ENCODE measurements at regions not wholly inside any gene's neighbourhood (a gene's known extent, or its start where the extent isn't known, plus 50 kb on each side); places are given as distances from the start of the nearest gene placed in this dataset.

DNA sequence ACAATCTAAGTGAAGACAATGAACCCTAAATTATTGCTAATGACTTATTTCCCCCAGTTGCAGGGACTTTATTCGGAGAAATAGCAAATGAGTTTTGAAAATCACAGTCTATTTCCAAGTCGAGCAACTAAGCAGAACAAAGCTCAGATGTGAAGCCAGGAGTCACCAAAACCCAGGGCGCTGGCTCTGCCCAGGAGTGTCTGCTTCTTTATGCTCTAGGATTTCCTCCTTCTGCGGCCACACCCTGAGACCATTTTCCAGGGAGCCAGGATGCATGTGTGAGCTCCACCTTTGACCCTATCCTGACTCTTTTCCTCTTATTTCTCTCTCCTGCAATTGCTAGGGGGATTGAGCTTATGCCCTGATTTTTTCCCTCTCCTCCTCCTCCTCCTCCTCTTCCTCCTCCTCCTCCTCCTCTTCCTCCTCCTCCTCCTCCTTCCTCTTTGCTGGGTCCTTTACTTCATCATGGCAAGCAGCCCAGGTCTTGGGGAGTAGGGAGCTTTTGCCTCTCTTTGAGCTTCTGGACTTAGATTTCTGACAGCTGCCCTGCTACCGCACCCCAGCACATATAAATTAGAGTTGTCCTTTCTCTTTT is 234.4 kb downstream of the ARL4A start:
- no peak overlapping the region for H3K27ac ChIP-seq (replicated peaks)
- TF ChIP-seq POLR2AphosphoS5 (IDR thresholded peaks at IDR 0.05; ENCODE audit: low read depth) (no peak), GABPA (IDR thresholded peaks at IDR 0.05; ENCODE audit: low read depth) (no peak), SPI1 (IDR thresholded peaks at IDR 0.05; ENCODE audit: borderline replicate concordance, low read depth) (no peak)
- TF ChIP-seq, protein P1, sequence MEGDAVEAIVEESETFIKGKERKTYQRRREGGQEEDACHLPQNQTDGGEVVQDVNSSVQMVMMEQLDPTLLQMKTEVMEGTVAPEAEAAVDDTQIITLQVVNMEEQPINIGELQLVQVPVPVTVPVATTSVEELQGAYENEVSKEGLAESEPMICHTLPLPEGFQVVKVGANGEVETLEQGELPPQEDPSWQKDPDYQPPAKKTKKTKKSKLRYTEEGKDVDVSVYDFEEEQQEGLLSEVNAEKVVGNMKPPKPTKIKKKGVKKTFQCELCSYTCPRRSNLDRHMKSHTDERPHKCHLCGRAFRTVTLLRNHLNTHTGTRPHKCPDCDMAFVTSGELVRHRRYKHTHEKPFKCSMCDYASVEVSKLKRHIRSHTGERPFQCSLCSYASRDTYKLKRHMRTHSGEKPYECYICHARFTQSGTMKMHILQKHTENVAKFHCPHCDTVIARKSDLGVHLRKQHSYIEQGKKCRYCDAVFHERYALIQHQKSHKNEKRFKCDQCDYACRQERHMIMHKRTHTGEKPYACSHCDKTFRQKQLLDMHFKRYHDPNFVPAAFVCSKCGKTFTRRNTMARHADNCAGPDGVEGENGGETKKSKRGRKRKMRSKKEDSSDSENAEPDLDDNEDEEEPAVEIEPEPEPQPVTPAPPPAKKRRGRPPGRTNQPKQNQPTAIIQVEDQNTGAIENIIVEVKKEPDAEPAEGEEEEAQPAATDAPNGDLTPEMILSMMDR (IDR thresholded peaks at IDR 0.05; ENCODE audit: insufficient read depth, low read length), result no peak
- TF ChIP-seq, protein P2, sequence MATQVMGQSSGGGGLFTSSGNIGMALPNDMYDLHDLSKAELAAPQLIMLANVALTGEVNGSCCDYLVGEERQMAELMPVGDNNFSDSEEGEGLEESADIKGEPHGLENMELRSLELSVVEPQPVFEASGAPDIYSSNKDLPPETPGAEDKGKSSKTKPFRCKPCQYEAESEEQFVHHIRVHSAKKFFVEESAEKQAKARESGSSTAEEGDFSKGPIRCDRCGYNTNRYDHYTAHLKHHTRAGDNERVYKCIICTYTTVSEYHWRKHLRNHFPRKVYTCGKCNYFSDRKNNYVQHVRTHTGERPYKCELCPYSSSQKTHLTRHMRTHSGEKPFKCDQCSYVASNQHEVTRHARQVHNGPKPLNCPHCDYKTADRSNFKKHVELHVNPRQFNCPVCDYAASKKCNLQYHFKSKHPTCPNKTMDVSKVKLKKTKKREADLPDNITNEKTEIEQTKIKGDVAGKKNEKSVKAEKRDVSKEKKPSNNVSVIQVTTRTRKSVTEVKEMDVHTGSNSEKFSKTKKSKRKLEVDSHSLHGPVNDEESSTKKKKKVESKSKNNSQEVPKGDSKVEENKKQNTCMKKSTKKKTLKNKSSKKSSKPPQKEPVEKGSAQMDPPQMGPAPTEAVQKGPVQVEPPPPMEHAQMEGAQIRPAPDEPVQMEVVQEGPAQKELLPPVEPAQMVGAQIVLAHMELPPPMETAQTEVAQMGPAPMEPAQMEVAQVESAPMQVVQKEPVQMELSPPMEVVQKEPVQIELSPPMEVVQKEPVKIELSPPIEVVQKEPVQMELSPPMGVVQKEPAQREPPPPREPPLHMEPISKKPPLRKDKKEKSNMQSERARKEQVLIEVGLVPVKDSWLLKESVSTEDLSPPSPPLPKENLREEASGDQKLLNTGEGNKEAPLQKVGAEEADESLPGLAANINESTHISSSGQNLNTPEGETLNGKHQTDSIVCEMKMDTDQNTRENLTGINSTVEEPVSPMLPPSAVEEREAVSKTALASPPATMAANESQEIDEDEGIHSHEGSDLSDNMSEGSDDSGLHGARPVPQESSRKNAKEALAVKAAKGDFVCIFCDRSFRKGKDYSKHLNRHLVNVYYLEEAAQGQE (IDR thresholded peaks at IDR 0.05; ENCODE audit: insufficient replicate concordance, low read depth), result no peak
- no peak overlapping the region for H3K4me3 ChIP-seq (replicated peaks; ENCODE audit: insufficient read depth, low read length)
- H3K27me3 ChIP-seq (ENCODE audit: insufficient read depth, poor library complexity, severe bottlenecking), result no peaks in the 10 kb centered on the region
- DNase-seq (ENCODE audit: low read depth in 1 of 2, low spot score in 1 of 2), result no peak

DNA sequence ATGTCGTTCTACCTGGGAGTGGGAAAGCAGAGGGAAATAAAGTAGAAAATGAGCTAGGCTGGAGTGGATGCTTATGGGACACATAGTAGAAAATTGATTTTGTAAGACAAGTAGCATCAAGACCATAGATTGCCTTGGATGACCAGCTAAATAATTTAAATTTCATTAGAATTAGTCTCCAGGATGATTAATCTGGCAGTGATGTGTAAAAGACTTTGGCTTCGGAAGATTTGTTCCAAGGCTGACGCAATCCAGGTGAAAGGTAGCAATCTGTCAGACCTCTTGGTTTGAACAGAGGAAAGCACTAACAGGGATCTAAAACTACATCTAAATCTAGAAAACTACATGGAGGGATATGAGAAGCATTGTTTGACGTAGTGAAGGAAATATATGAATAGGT is 236.5 kb downstream of the ARL4A start:
- H3K27me3 ChIP-seq (ENCODE audit: insufficient read depth, poor library complexity, severe bottlenecking), result no peaks in the 10 kb centered on the region
- no peak for DNase-seq (ENCODE audit: low read depth in 1 of 2, low spot score in 1 of 2)
- no peak overlapping the region for H3K4me3 ChIP-seq (replicated peaks; ENCODE audit: insufficient read depth, low read length)
- H3K27ac ChIP-seq (replicated peaks), result no peak overlapping the region
- TF ChIP-seq SPI1 (IDR thresholded peaks at IDR 0.05; ENCODE audit: borderline replicate concordance, low read depth) (no peak), POLR2AphosphoS5 (IDR thresholded peaks at IDR 0.05; ENCODE audit: low read depth) (no peak), GABPA (IDR thresholded peaks at IDR 0.05; ENCODE audit: low read depth) (no peak)
- TF ChIP-seq, protein P1 (IDR thresholded peaks at IDR 0.05; ENCODE audit: insufficient read depth, low read length), result no peak
- TF ChIP-seq, protein P2 (IDR thresholded peaks at IDR 0.05; ENCODE audit: insufficient replicate concordance, low read depth), result no peak

DNA sequence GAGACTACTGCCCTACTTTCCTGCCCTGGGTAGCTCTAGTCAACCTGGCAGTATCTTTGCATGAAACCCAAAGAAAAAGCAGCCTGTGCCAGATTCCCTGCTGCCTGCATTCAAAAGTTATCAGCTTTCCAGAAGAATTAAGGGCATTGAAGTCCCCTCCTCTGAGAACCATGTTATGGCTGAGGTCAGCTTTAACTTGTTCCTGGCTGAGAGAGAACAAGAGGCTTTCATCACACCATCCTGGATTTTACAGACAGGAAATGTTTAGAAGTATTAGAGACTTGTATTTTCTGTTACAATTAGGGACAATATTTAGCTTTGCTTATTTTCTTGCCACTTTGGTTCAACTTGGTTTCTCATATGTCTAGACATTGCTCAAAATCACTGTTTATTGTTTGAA is 238.8 kb downstream of the ARL4A start:
- no peak for TF ChIP-seq GABPA (IDR thresholded peaks at IDR 0.05; ENCODE audit: low read depth)
- TF ChIP-seq, protein P2 (IDR thresholded peaks at IDR 0.05; ENCODE audit: insufficient replicate concordance, low read depth), result no peak
- no peak for TF ChIP-seq POLR2AphosphoS5 (IDR thresholded peaks at IDR 0.05; ENCODE audit: low read depth)
- TF ChIP-seq SPI1 (IDR thresholded peaks at IDR 0.05; ENCODE audit: borderline replicate concordance, low read depth), result no peak
- no peak overlapping the region for H3K27ac ChIP-seq (replicated peaks)
- no peaks in the 10 kb centered on the region for H3K27me3 ChIP-seq (ENCODE audit: insufficient read depth, poor library complexity, severe bottlenecking)
- DNase-seq (ENCODE audit: low read depth in 1 of 2, low spot score in 1 of 2), result no peak
- no peak overlapping the region for H3K4me3 ChIP-seq (replicated peaks; ENCODE audit: insufficient read depth, low read length)
